ENCODE measurements at regions not wholly inside any gene's neighbourhood (a gene's known extent, or its start where the extent isn't known, plus 50 kb on each side); places are given as distances from the start of the nearest gene placed in this dataset.

GRCh38 chr2:136505462-136505861, 259.9 kb upstream of the THSD7B start:
- no peaks in the 10 kb centered on the region for H3K79me1 ChIP-seq (replicated peaks; ENCODE audit: low read length, poor library complexity, severe bottlenecking)
- no peak overlapping the region for H3K4me2 ChIP-seq (ENCODE audit: low read length, poor library complexity, severe bottlenecking)

DNA sequence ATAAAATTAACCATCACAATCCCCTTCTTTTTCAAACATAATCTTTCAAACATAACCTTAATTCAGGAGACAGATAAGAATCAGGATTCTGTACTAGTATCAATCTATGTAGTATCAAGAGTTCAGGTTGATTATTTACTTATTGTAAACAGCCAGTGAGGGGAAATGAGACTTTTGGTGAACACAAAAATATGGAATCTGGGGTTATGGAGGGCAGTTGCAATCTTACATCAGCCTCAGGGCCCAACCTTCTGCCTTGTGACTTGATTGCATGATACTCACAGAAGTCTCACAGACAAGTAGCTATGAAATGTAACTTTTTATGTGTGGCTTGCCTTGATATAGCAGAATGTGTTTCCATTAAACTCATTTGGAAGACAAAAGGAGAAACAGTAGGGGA, 262.7 kb upstream of the THSD7B start:
- H2AK5ac ChIP-seq (ENCODE audit: low read length, severe bottlenecking): no peak overlapping the region
- no peak overlapping the region for H4K8ac ChIP-seq (ENCODE audit: low read length)
- H2AFZ ChIP-seq (ENCODE audit: low read depth, low read length): no peak overlapping the region
- H3K79me1 ChIP-seq (replicated peaks; ENCODE audit: low read length, poor library complexity, severe bottlenecking): no peaks in the 10 kb centered on the region
- H4K91ac ChIP-seq (ENCODE audit: low read length): no peak overlapping the region
- H3K36me3 ChIP-seq (ENCODE audit: control insufficient read depth in 1 of 2, insufficient read depth in 2 of 2, low read depth in 1 of 2, low read length in 2 of 2): no peaks in the 10 kb centered on the region
- no peaks in the 10 kb centered on the region for H3K9me3 ChIP-seq (ENCODE audit: control insufficient read depth, low read length)
- H2BK15ac ChIP-seq (ENCODE audit: low read depth, poor library complexity, severe bottlenecking): no peak overlapping the region
- no peak overlapping the region for H3K4ac ChIP-seq (ENCODE audit: low read depth in 1 of 2, low read length in 2 of 2)
- H3K27ac ChIP-seq (ENCODE audit: low read length, poor library complexity, severe bottlenecking): no peak overlapping the region
- H2BK120ac ChIP-seq (ENCODE audit: low read depth, low read length): no peak overlapping the region
- no peak overlapping the region for H2BK12ac ChIP-seq (ENCODE audit: low read length in 2 of 2)
- H3K14ac ChIP-seq (ENCODE audit: low read length in 2 of 2): no peak overlapping the region
- H3K27me3 ChIP-seq (ENCODE audit: control insufficient read depth in 1 of 2, insufficient read depth in 1 of 2, low read length in 2 of 2): no peaks in the 10 kb centered on the region
- no peak overlapping the region for H3K23ac ChIP-seq (ENCODE audit: low read length in 2 of 2)
- DNase-seq: no peak
- no peaks in the 10 kb centered on the region for H3K4me1 ChIP-seq (ENCODE audit: control insufficient read depth, insufficient read depth, low read depth, low read length)
- no peak overlapping the region for H2BK5ac ChIP-seq (ENCODE audit: low read depth, low read length, poor library complexity, severe bottlenecking)
- no peak overlapping the region for H3K9ac ChIP-seq (ENCODE audit: low read length)
- H3K4me3 ChIP-seq (ENCODE audit: insufficient read depth in 1 of 2, low read depth in 1 of 2, low read length in 2 of 2): no peak overlapping the region
- H3K4me2 ChIP-seq (ENCODE audit: low read length, poor library complexity, severe bottlenecking): no peak overlapping the region
- H3K18ac ChIP-seq (ENCODE audit: low read depth in 1 of 2, low read length in 2 of 2): no peak overlapping the region

More at GRCh38 chr2:136505462-136505861, 259.9 kb upstream of the THSD7B start:
- no peak overlapping the region for H3K4ac ChIP-seq (ENCODE audit: low read depth in 1 of 2, low read length in 2 of 2)
- H2AFZ ChIP-seq (ENCODE audit: low read depth, low read length): no peak overlapping the region
- no peak for DNase-seq
- no peaks in the 10 kb centered on the region for H3K9me3 ChIP-seq (ENCODE audit: control insufficient read depth, low read length)
- H2AK5ac ChIP-seq (ENCODE audit: low read length, severe bottlenecking): no peak overlapping the region
- H3K27me3 ChIP-seq (ENCODE audit: control insufficient read depth in 1 of 2, insufficient read depth in 1 of 2, low read length in 2 of 2): no peaks in the 10 kb centered on the region
- H2BK15ac ChIP-seq (ENCODE audit: low read depth, poor library complexity, severe bottlenecking): no peak overlapping the region
- no peak overlapping the region for H3K14ac ChIP-seq (ENCODE audit: low read length in 2 of 2)
- no peaks in the 10 kb centered on the region for H3K36me3 ChIP-seq (ENCODE audit: control insufficient read depth in 1 of 2, insufficient read depth in 2 of 2, low read depth in 1 of 2, low read length in 2 of 2)
- H2BK12ac ChIP-seq (ENCODE audit: low read length in 2 of 2): no peak overlapping the region
- no peak overlapping the region for H3K18ac ChIP-seq (ENCODE audit: low read depth in 1 of 2, low read length in 2 of 2)
- no peak overlapping the region for H3K9ac ChIP-seq (ENCODE audit: low read length)
- no peak overlapping the region for H2BK120ac ChIP-seq (ENCODE audit: low read depth, low read length)
- no peak overlapping the region for H4K8ac ChIP-seq (ENCODE audit: low read length)
- no peak overlapping the region for H3K23ac ChIP-seq (ENCODE audit: low read length in 2 of 2)
- H2BK5ac ChIP-seq (ENCODE audit: low read depth, low read length, poor library complexity, severe bottlenecking): no peak overlapping the region
- H3K4me1 ChIP-seq (ENCODE audit: control insufficient read depth, insufficient read depth, low read depth, low read length): no peaks in the 10 kb centered on the region
- no peak overlapping the region for H3K27ac ChIP-seq (ENCODE audit: low read length, poor library complexity, severe bottlenecking)
- H4K91ac ChIP-seq (ENCODE audit: low read length): no peak overlapping the region
- H3K4me3 ChIP-seq (ENCODE audit: insufficient read depth in 1 of 2, low read depth in 1 of 2, low read length in 2 of 2): no peak overlapping the region
- WGBS: 60% methylated on average over 3 of the region's 3 CpGs

GRCh38 chr2:136497709-136498108, 267.6 kb upstream of the THSD7B start:
- WGBS: no CpG with 5 or more reads among the region's 3 CpGs
- Histone ChIP-seq H3K27ac (ENCODE audit: low read length, poor library complexity, severe bottlenecking) (no peak overlapping the region), H3K23ac (ENCODE audit: low read length in 2 of 2) (no peak overlapping the region), H3K14ac (ENCODE audit: low read length in 2 of 2) (no peak overlapping the region), H3K4me1 (ENCODE audit: control insufficient read depth, insufficient read depth, low read depth, low read length) (no peaks in the 10 kb centered on the region), H4K8ac (ENCODE audit: low read length) (no peak overlapping the region), H4K91ac (ENCODE audit: low read length) (no peak overlapping the region), H2AFZ (ENCODE audit: low read depth, low read length) (no peak overlapping the region), H2BK12ac (ENCODE audit: low read length in 2 of 2) (no peak overlapping the region), H3K4me2 (ENCODE audit: low read length, poor library complexity, severe bottlenecking) (no peak overlapping the region), H2BK120ac (ENCODE audit: low read depth, low read length) (no peak overlapping the region), H3K27me3 (ENCODE audit: control insufficient read depth in 1 of 2, insufficient read depth in 1 of 2, low read length in 2 of 2) (no peaks in the 10 kb centered on the region), H3K4ac (ENCODE audit: low read depth in 1 of 2, low read length in 2 of 2) (no peak overlapping the region), H2BK5ac (ENCODE audit: low read depth, low read length, poor library complexity, severe bottlenecking) (no peak overlapping the region), H2AK5ac (ENCODE audit: low read length, severe bottlenecking) (no peak overlapping the region), H3K9me3 (ENCODE audit: control insufficient read depth, low read length) (no peaks in the 10 kb centered on the region), H3K4me3 (ENCODE audit: insufficient read depth in 1 of 2, low read depth in 1 of 2, low read length in 2 of 2) (no peak overlapping the region), H2BK15ac (ENCODE audit: low read depth, poor library complexity, severe bottlenecking) (no peak overlapping the region), H3K79me1 (replicated peaks; ENCODE audit: low read length, poor library complexity, severe bottlenecking) (no peaks in the 10 kb centered on the region), H3K18ac (ENCODE audit: low read depth in 1 of 2, low read length in 2 of 2) (no peak overlapping the region), H3K9ac (ENCODE audit: low read length) (no peak overlapping the region), H3K36me3 (ENCODE audit: control insufficient read depth in 1 of 2, insufficient read depth in 2 of 2, low read depth in 1 of 2, low read length in 2 of 2) (no peaks in the 10 kb centered on the region)
- no peak for DNase-seq

GRCh38 chr2:136496966-136497365, 268.4 kb upstream of the THSD7B start:
- Histone ChIP-seq H3K9ac (ENCODE audit: low read length) (no peak overlapping the region), H3K18ac (ENCODE audit: low read depth in 1 of 2, low read length in 2 of 2) (no peak overlapping the region), H3K4ac (ENCODE audit: low read depth in 1 of 2, low read length in 2 of 2) (no peak overlapping the region), H3K4me2 (ENCODE audit: low read length, poor library complexity, severe bottlenecking) (no peak overlapping the region), H3K4me3 (ENCODE audit: insufficient read depth in 1 of 2, low read depth in 1 of 2, low read length in 2 of 2) (no peak overlapping the region), H4K8ac (ENCODE audit: low read length) (no peak overlapping the region), H2BK5ac (ENCODE audit: low read depth, low read length, poor library complexity, severe bottlenecking) (no peak overlapping the region), H3K79me1 (replicated peaks; ENCODE audit: low read length, poor library complexity, severe bottlenecking) (no peaks in the 10 kb centered on the region), H2AFZ (ENCODE audit: low read depth, low read length) (no peak overlapping the region), H3K23ac (ENCODE audit: low read length in 2 of 2) (no peak overlapping the region), H3K4me1 (ENCODE audit: control insufficient read depth, insufficient read depth, low read depth, low read length) (no peaks in the 10 kb centered on the region), H3K27me3 (ENCODE audit: control insufficient read depth in 1 of 2, insufficient read depth in 1 of 2, low read length in 2 of 2) (no peaks in the 10 kb centered on the region), H3K36me3 (ENCODE audit: control insufficient read depth in 1 of 2, insufficient read depth in 2 of 2, low read depth in 1 of 2, low read length in 2 of 2) (no peaks in the 10 kb centered on the region), H3K14ac (ENCODE audit: low read length in 2 of 2) (no peak overlapping the region), H3K9me3 (ENCODE audit: control insufficient read depth, low read length) (no peaks in the 10 kb centered on the region), H2BK120ac (ENCODE audit: low read depth, low read length) (no peak overlapping the region), H2BK15ac (ENCODE audit: low read depth, poor library complexity, severe bottlenecking) (no peak overlapping the region), H2BK12ac (ENCODE audit: low read length in 2 of 2) (no peak overlapping the region), H3K27ac (ENCODE audit: low read length, poor library complexity, severe bottlenecking) (no peak overlapping the region), H4K91ac (ENCODE audit: low read length) (no peak overlapping the region), H2AK5ac (ENCODE audit: low read length, severe bottlenecking) (no peak overlapping the region)
- no peak for DNase-seq
- WGBS: 55% methylated on average over 2 of the region's 5 CpGs
